ENCODE measurements at regions not wholly inside any gene's neighbourhood (a gene's known extent, or its start where the extent isn't known, plus 50 kb on each side); places are given as distances from the start of the nearest gene placed in this dataset.
A peak's percentile ranks its signal among the peaks of the same experiment; 100 is the strongest.
"Not testable (repeated sequence)": the region's sequence is repeated elsewhere in the genome, so short reads cannot be mapped to it uniquely, and the experiment has no call there.

GRCh38 chr17:14452856-14453255 lies 152.0 kb downstream of the HS3ST3B1 start:
- DNase-seq: no peak

GRCh38 chr17:14451729-14452191 lies 150.9 kb downstream of the HS3ST3B1 start:
- no peak for DNase-seq

GRCh38 chr17:14448818-14449217 lies 147.9 kb downstream of the HS3ST3B1 start:
- DNase-seq: no peak

- no peak for DNase-seq
Observed at GRCh38 chr17:14446825-14447224, 145.9 kb downstream of the HS3ST3B1 start.

GRCh38 chr17:14444915-14445314 lies 144.0 kb downstream of the HS3ST3B1 start:
- DNase-seq: no peak

GRCh38 chr17:14442798-14443528 lies 142.1 kb downstream of the HS3ST3B1 start:
- no peak for DNase-seq

- no peak for DNase-seq
Observed at GRCh38 chr17:14437176-14437575, 136.3 kb downstream of the HS3ST3B1 start.

GRCh38 chr17:14436266-14436665 lies 135.4 kb downstream of the HS3ST3B1 start:
- no peak for DNase-seq

DNA sequence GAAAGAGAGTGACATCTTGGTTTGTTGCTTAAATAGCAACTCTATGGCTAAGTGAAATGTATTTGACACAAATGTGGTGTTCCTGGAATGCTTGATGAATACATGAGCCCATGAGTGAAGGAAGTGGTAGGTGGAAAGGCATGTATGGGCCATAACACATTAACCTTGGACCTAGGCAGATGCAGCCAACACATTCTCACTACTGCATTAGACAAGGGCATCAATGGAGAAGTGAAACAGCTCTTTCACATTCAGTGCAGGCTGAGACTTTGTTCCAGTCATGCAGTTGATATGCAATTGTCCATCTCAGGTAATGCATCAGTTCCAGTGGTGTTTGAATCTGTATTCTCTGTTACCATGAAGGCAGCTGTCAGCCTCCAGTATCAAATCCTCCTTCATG lies 133.6 kb downstream of the HS3ST3B1 start:
- DNase-seq: no peak

- no peak for DNase-seq
Observed at GRCh38 chr17:14432079-14432478, 131.2 kb downstream of the HS3ST3B1 start.

- no peak for DNase-seq
Observed at GRCh38 chr17:14429084-14429483, 128.2 kb downstream of the HS3ST3B1 start.

GRCh38 chr17:14428648-14429029 lies 127.8 kb downstream of the HS3ST3B1 start:
- no peak for DNase-seq

DNA sequence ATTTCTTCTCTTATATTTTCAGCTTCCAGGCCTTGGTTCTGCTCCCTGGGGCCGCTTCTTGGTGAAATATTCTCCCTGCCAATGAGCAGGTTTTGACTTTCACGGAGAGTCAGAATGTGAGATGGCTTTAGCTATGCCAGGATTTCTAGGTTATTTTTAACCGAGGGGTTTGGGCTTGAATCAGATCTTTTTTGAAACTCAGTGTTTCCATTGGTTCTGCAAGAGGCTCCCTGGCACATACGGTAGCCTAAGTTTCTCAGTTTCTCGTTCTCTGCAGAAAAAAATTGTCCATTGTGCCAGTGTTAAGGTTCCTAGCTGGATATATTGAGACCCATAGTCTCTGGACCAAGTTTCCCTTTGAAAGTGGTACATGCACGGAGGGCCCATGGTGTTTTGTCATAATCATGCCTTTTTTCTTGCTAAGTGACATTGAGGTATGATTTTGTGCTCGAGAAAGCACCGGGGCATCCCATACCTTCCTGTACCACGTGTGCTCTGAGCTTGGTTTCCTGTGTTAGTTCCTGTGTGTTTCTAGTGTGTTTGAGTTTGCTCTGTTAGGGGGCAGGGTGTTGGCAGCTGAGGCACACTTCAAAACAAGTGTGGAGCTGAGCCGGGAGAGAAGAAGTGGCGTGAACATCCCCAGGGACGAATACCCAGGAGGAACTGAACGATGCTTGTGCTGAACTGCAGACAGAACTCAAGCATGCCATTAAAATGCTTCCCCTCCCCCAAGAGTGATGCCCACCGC lies 127.2 kb downstream of the HS3ST3B1 start:
- peak; percentile 76 for DNase-seq

DNA sequence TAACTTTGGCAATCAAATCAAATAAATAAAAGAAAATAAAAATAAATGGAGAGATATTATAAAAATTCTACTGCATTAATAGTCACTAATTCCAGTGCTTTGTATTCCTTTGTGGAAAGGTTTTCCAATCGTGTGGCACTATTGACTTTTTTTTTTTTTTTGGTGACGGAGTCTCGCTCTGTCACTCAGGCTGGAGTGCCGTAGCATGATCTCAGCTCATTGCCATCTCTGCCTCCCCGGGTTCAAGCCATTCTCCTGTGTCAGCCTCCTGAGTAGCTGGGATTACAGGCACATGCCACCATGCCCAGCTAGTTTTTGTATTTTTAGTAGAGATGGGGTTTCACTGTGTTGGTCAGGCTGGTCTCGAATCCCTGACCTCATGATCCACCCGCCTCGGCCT lies 122.3 kb downstream of the HS3ST3B1 start:
- DNase-seq: not testable (repeated sequence)

DNA sequence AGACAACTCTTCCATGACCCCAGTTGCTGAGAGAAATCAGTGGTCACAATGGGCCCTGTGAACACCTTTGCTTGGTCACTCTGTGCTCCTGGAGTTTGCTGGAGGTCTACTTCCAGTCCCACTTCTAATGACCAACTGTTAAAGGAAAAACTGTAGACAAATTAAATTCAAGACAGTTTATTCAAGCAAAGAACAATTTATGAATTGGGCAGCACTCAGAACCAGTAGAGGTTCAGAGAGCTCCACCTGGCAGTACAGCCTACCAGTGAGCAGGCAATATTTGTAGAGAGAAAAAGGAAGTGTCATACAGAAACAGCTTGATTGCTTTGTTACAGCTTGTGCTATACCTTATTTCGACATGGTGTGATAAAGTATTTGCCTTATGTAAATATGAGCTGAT lies 116.5 kb downstream of the HS3ST3B1 start:
- DNase-seq: no peak

DNA sequence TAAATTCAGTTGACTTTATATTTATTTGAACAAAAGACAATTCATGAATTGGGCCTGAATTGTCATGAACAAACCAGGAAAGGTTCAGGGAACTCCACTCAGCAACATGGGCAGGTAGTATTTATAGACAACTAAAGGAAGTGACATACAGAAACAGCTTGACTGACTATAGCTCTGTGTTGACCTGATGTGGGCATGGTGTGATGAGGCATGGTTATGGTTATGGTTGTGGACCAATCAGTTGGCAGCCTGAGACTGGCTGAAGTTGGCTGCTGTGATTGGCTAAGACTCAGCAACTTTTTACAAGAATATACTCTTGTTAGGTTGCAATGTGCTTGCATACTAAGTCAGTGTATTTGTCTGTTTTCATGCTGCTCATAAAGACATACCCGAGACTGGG lies 108.4 kb downstream of the HS3ST3B1 start:
- DNase-seq: no peak

DNA sequence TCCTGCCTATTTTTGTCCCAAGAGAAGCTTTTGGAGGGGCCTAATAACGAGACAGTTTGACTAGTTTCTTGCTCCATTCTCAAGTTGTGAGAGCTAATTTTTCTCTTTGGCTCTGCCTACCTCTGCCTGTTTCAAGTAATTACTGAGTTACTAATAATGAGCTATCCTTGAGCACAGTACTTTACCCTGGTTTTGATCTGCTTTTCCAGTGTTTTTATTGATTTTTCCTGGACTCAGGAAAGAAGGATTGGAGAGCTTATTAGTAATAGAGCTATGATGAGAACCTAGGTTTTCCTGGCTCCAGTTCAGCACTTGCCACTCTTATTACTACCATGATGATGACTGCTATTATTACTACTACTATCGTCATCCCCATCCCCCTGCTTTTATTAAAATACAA lies 106.7 kb downstream of the HS3ST3B1 start:
- no peak for DNase-seq

- DNase-seq: no peak
Observed at GRCh38 chr17:14405189-14405588, 104.3 kb downstream of the HS3ST3B1 start.

All from activated CD8-positive, alpha-beta memory T cell treated with anti-CD3 and anti-CD28 coated beads for 24 hours (primary cell).